HepG2 (cell line): ENCODE measurements at regions not wholly inside any gene's neighbourhood (a gene's known extent, or its start where the extent isn't known, plus 50 kb on each side); places are given as distances from the start of the nearest gene placed in this dataset.

Source experiments
- CEBPB ChIP-seq: IDR thresholded peaks from 2 replicates; pipeline ENCODE4 v1.6.1; 2011; ENCODE audit warnings: low read depth, low read length, improper control_type of control experiment, borderline replicate concordance
- HNRNPUL1 ChIP-seq: fragments of 200-400 bp; formaldehyde crosslinking; IDR thresholded peaks from 2 replicates; pipeline ENCODE4 v1.6.1; 2017; ENCODE audit warnings: low read depth, mild to moderate bottlenecking, low read length, moderate library complexity
- PAF1 ChIP-seq: IDR thresholded peaks from 2 replicates; pipeline ENCODE4 v1.6.1; 2016; ENCODE audit warnings: missing genetic modification reagents, missing compliant biosample characterization
- PHF21A ChIP-seq: sonication (generic); formaldehyde crosslinking; IDR thresholded peaks from 2 replicates; pipeline ENCODE4 v1.5.0; 2020; ENCODE audit warnings: mild to moderate bottlenecking, missing genetic modification reagents
- SIX4 ChIP-seq: sonication (generic); formaldehyde crosslinking; IDR thresholded peaks from 2 replicates; pipeline ENCODE4 v1.4.0; 2020; ENCODE audit warnings: missing genetic modification reagents
- SUZ12 ChIP-seq: fragments of 150-350 bp; IDR thresholded peaks from 2 replicates; pipeline ENCODE4 v1.6.1; 2014; ENCODE audit warnings: low read depth, low read length
- ZNF747 ChIP-seq: sonication (generic); formaldehyde crosslinking; IDR thresholded peaks from 2 replicates; pipeline ENCODE4 v1.8.1; 2023; ENCODE audit warnings: missing genetic modification reagents, mild to moderate bottlenecking, borderline replicate concordance
- TF ChIP-seq, protein P1 (sequence below): IDR thresholded peaks from 2 replicates; pipeline ENCODE4 v1.6.1; 2016
- TF ChIP-seq, protein P2 (sequence below): sonication (generic); formaldehyde crosslinking; IDR thresholded peaks from 2 replicates; pipeline ENCODE4 v1.4.0; 2020; ENCODE audit warnings: missing genetic modification reagents, mild to moderate bottlenecking, borderline replicate concordance
- TF ChIP-seq, protein P3 (sequence below): sonication (generic); formaldehyde crosslinking; IDR thresholded peaks from 2 replicates; pipeline ENCODE4 v1.5.0; 2020; ENCODE audit warnings: mild to moderate bottlenecking, missing genetic modification reagents, moderate library complexity
- TF ChIP-seq, protein P4 (sequence below): sonication (generic); formaldehyde crosslinking; IDR thresholded peaks from 2 replicates; pipeline ENCODE4 v1.4.0; 2020; ENCODE audit warnings: missing genetic modification reagents
- TF ChIP-seq, protein P5 (sequence below): sonication (generic); formaldehyde crosslinking; IDR thresholded peaks from 2 replicates; pipeline ENCODE4 v1.5.0; 2020; ENCODE audit warnings: mild to moderate bottlenecking, missing genetic modification reagents, borderline replicate concordance

DNA sequence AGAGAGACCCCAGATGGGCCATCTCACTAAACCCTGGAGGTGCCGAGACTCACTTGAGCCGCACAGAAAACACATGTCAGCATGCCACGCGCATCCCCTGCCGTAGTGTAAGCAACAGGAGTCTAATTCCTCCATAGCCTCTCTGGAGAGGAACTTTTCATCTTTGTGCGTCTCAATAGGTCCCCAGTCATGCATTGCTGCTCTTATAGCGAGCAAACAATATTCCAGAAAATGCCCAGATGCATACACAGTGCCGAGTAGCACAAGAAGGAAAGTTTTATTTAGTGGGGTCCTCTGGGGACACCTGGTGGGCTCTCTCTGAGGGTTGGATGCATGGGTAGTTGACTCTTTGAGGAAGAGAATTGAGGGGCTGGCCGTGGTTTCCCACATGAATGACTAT, 97.9 kb upstream of the DAP start:
- TF ChIP-seq, protein P1, sequence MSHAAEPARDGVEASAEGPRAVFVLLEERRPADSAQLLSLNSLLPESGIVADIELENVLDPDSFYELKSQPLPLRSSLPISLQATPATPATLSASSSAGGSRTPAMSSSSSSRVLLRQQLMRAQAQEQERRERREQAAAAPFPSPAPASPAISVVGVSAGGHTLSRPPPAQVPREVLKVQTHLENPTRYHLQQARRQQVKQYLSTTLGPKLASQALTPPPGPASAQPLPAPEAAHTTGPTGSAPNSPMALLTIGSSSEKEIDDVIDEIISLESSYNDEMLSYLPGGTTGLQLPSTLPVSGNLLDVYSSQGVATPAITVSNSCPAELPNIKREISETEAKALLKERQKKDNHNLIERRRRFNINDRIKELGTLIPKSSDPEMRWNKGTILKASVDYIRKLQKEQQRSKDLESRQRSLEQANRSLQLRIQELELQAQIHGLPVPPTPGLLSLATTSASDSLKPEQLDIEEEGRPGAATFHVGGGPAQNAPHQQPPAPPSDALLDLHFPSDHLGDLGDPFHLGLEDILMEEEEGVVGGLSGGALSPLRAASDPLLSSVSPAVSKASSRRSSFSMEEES (CRISPR knock-in tag): no peak
- TF ChIP-seq PHF21A (CRISPR knock-in tag) (no peak), PAF1 (CRISPR knock-in tag) (no peak), CEBPB (no peak), SUZ12 (no peak), ZNF747 (CRISPR knock-in tag) (no peak), HNRNPUL1 (no peak), SIX4 (CRISPR knock-in tag) (no peak)
- TF ChIP-seq, protein P2, sequence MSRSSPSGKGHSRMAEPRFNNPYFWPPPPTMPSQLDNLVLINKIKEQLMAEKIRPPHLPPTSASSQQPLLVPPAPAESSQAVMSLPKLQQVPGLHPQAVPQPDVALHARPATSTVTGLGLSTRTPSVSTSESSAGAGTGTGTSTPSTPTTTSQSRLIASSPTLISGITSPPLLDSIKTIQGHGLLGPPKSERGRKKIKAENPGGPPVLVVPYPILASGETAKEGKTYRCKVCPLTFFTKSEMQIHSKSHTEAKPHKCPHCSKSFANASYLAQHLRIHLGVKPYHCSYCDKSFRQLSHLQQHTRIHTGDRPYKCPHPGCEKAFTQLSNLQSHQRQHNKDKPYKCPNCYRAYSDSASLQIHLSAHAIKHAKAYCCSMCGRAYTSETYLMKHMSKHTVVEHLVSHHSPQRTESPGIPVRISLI (CRISPR knock-in tag): no peak
- TF ChIP-seq, protein P3, sequence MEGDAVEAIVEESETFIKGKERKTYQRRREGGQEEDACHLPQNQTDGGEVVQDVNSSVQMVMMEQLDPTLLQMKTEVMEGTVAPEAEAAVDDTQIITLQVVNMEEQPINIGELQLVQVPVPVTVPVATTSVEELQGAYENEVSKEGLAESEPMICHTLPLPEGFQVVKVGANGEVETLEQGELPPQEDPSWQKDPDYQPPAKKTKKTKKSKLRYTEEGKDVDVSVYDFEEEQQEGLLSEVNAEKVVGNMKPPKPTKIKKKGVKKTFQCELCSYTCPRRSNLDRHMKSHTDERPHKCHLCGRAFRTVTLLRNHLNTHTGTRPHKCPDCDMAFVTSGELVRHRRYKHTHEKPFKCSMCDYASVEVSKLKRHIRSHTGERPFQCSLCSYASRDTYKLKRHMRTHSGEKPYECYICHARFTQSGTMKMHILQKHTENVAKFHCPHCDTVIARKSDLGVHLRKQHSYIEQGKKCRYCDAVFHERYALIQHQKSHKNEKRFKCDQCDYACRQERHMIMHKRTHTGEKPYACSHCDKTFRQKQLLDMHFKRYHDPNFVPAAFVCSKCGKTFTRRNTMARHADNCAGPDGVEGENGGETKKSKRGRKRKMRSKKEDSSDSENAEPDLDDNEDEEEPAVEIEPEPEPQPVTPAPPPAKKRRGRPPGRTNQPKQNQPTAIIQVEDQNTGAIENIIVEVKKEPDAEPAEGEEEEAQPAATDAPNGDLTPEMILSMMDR (CRISPR knock-in tag): peak; percentile 36
- TF ChIP-seq, protein P4, sequence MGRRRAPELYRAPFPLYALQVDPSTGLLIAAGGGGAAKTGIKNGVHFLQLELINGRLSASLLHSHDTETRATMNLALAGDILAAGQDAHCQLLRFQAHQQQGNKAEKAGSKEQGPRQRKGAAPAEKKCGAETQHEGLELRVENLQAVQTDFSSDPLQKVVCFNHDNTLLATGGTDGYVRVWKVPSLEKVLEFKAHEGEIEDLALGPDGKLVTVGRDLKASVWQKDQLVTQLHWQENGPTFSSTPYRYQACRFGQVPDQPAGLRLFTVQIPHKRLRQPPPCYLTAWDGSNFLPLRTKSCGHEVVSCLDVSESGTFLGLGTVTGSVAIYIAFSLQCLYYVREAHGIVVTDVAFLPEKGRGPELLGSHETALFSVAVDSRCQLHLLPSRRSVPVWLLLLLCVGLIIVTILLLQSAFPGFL: no peak
- TF ChIP-seq, protein P5, sequence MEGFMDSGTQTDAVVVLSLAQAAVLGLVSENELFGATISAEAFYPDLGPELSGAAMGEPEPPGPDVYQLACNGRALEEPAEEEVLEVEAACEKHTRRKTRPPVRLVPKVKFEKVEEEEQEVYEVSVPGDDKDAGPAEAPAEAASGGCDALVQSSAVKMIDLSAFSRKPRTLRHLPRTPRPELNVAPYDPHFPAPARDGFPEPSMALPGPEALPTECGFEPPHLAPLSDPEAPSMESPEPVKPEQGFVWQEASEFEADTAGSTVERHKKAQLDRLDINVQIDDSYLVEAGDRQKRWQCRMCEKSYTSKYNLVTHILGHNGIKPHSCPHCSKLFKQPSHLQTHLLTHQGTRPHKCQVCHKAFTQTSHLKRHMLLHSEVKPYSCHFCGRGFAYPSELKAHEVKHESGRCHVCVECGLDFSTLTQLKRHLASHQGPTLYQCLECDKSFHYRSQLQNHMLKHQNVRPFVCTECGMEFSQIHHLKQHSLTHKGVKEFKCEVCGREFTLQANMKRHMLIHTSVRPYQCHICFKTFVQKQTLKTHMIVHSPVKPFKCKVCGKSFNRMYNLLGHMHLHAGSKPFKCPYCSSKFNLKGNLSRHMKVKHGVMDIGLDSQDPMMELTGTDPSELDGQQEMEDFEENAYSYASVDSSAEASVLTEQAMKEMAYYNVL (CRISPR knock-in tag): no peak
